ENCODE measurements at regions not wholly inside any gene's neighbourhood (a gene's known extent, or its start where the extent isn't known, plus 50 kb on each side); places are given as distances from the start of the nearest gene placed in this dataset.

- H3K27ac ChIP-seq (ENCODE audit: low read length), result no peak overlapping the region
- H3K4me1 ChIP-seq (ENCODE audit: control insufficient read depth, insufficient read depth, low read length), result no peaks in the 10 kb centered on the region
- H3K36me3 ChIP-seq (ENCODE audit: control insufficient read depth, insufficient read depth, low read length), result no peaks in the 10 kb centered on the region
- H3K9me3 ChIP-seq (ENCODE audit: control insufficient read depth, low read depth, low read length), result no peaks in the 10 kb centered on the region
- no peak overlapping the region for H3K4me3 ChIP-seq (ENCODE audit: low read length)
- no CpG with 5 or more reads among the region's 2 CpGs for WGBS (ENCODE audit: insufficient coverage, low lambda C conversion rate)
- DNase-seq, result no peak
- H3K27me3 ChIP-seq (ENCODE audit: control insufficient read depth, insufficient read depth, low read length), result no peaks in the 10 kb centered on the region
Measured at GRCh38 chr2:51535763-51536162, 503.8 kb upstream of the NRXN1 start.

- H3K9me3 ChIP-seq (ENCODE audit: control insufficient read depth, low read depth, low read length), result no peaks in the 10 kb centered on the region
- no peak overlapping the region for H3K4me3 ChIP-seq (ENCODE audit: low read length)
- DNase-seq, result no peak
- H3K27me3 ChIP-seq (ENCODE audit: control insufficient read depth, insufficient read depth, low read length), result no peaks in the 10 kb centered on the region
- WGBS (ENCODE audit: insufficient coverage, low lambda C conversion rate), result 73% methylated on average over 2 of the region's 3 CpGs
- no peaks in the 10 kb centered on the region for H3K4me1 ChIP-seq (ENCODE audit: control insufficient read depth, insufficient read depth, low read length)
- H3K36me3 ChIP-seq (ENCODE audit: control insufficient read depth, insufficient read depth, low read length), result no peaks in the 10 kb centered on the region
- H3K27ac ChIP-seq (ENCODE audit: low read length), result no peak overlapping the region
Measured at GRCh38 chr2:51534166-51534565, 502.2 kb upstream of the NRXN1 start.

GRCh38 chr2:51528156-51528555 lies 496.2 kb upstream of the NRXN1 start:
- no peak overlapping the region for H3K4me3 ChIP-seq (ENCODE audit: low read length)
- 100% methylated on average over 3 of the region's 3 CpGs for WGBS (ENCODE audit: insufficient coverage, low lambda C conversion rate)
- no peaks in the 10 kb centered on the region for H3K27me3 ChIP-seq (ENCODE audit: control insufficient read depth, insufficient read depth, low read length)
- H3K36me3 ChIP-seq (ENCODE audit: control insufficient read depth, insufficient read depth, low read length), result no peaks in the 10 kb centered on the region
- no peaks in the 10 kb centered on the region for H3K9me3 ChIP-seq (ENCODE audit: control insufficient read depth, low read depth, low read length)
- no peak for DNase-seq
- no peaks in the 10 kb centered on the region for H3K4me1 ChIP-seq (ENCODE audit: control insufficient read depth, insufficient read depth, low read length)
- no peak overlapping the region for H3K27ac ChIP-seq (ENCODE audit: low read length)

GRCh38 chr2:51526766-51527165 lies 494.8 kb upstream of the NRXN1 start:
- no peak for DNase-seq
- H3K4me3 ChIP-seq (ENCODE audit: low read length), result no peak overlapping the region
- H3K36me3 ChIP-seq (ENCODE audit: control insufficient read depth, insufficient read depth, low read length), result no peaks in the 10 kb centered on the region
- no peaks in the 10 kb centered on the region for H3K4me1 ChIP-seq (ENCODE audit: control insufficient read depth, insufficient read depth, low read length)
- H3K9me3 ChIP-seq (ENCODE audit: control insufficient read depth, low read depth, low read length), result no peaks in the 10 kb centered on the region
- no peak overlapping the region for H3K27ac ChIP-seq (ENCODE audit: low read length)
- 100% methylated on average over 1 of the region's 2 CpGs for WGBS (ENCODE audit: insufficient coverage, low lambda C conversion rate)
- no peaks in the 10 kb centered on the region for H3K27me3 ChIP-seq (ENCODE audit: control insufficient read depth, insufficient read depth, low read length)

DNA sequence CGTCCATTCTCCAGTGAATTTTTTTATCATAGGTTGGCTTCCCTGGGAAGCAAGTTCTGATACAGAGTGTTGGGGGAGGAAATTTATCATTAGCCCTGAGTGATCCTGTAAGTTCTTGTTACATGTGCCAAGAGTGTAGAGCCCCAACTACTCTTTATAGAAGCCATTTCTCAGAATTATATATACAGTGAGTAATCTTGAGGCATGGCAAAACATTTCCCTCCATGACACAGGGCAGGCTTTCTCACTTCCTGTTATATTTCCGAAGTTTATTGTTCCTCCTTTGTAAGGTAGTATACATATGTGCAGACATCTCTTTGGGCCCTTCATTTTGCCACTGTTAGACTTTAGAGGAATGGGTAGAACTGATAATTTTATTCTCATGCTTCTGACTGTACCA lies 484.7 kb upstream of the NRXN1 start:
- whole genome bisulfite sequencing (ENCODE audit: insufficient coverage, low lambda C conversion rate), result 100% methylated on average over 1 of the region's 2 CpGs
- no peaks in the 10 kb centered on the region for H3K36me3 ChIP-seq (ENCODE audit: control insufficient read depth, insufficient read depth, low read length)
- DNase-seq, result no peak

GRCh38 chr2:51511002-51511401 lies 479.1 kb upstream of the NRXN1 start:
- Histone ChIP-seq H3K9me3 (ENCODE audit: control insufficient read depth, low read depth, low read length) (no peaks in the 10 kb centered on the region), H3K4me3 (ENCODE audit: low read length) (no peak overlapping the region), H3K36me3 (ENCODE audit: control insufficient read depth, insufficient read depth, low read length) (no peaks in the 10 kb centered on the region), H3K27me3 (ENCODE audit: control insufficient read depth, insufficient read depth, low read length) (no peaks in the 10 kb centered on the region), H3K27ac (ENCODE audit: low read length) (no peak overlapping the region), H3K4me1 (ENCODE audit: control insufficient read depth, insufficient read depth, low read length) (no peaks in the 10 kb centered on the region)
- no CpG with 5 or more reads among the region's 4 CpGs for WGBS (ENCODE audit: insufficient coverage, low lambda C conversion rate)
- DNase-seq, result no peak

More for the DNA sequence above, 484.7 kb upstream of the NRXN1 start:
- Histone ChIP-seq H3K9me3 (ENCODE audit: control insufficient read depth, low read depth, low read length) (no peaks in the 10 kb centered on the region), H3K27me3 (ENCODE audit: control insufficient read depth, insufficient read depth, low read length) (no peaks in the 10 kb centered on the region), H3K4me1 (ENCODE audit: control insufficient read depth, insufficient read depth, low read length) (no peaks in the 10 kb centered on the region), H3K4me3 (ENCODE audit: low read length) (no peak overlapping the region), H3K27ac (ENCODE audit: low read length) (no peak overlapping the region)

DNA sequence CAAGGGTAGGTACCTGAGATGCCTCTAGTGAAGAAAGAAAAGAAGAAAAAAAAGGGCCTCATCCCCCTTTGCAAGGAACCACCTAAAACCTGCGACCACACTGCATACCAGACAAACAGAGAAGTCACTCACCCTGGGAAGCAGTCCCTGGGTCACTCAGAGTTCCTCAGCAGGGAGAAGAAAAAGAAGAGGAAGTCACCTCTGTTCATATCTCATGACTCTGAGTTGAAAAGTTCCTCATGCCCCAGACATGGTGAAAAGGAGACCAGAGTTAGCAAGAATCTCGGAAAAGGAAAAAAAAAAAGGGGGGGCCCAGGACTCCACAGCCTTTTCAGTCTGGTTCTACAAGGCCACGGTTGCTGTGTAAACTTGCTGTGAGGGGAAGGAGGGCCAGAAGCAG lies 478.4 kb upstream of the NRXN1 start:
- WGBS (ENCODE audit: insufficient coverage, low lambda C conversion rate), result 100% methylated on average over 1 of the region's 3 CpGs
- H3K4me1 ChIP-seq (ENCODE audit: control insufficient read depth, insufficient read depth, low read length), result no peaks in the 10 kb centered on the region
- H3K9me3 ChIP-seq (ENCODE audit: control insufficient read depth, low read depth, low read length), result no peaks in the 10 kb centered on the region

DNA sequence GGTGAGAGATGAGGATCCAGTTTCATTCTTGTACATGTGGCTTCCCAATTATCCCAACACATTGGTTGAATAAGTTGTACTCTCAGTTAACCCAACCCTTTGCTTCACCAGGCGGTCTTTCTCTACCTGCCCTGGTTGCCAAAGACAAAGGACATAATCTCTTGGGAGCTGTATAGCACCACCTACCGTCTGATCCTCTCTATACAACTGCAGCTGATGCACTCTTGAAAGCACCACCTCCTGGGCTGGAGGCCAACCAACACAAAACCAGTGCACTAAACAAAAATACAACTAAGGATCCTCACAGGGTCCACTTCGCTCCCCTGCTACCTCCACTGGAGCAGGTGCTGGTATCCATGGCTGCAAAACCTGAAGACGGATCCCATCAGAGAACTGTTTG lies 473.6 kb upstream of the NRXN1 start:
- no CpG with 5 or more reads among the region's 4 CpGs for WGBS (ENCODE audit: insufficient coverage, low lambda C conversion rate)
- no peaks in the 10 kb centered on the region for H3K36me3 ChIP-seq (ENCODE audit: control insufficient read depth, insufficient read depth, low read length)
- no peaks in the 10 kb centered on the region for H3K9me3 ChIP-seq (ENCODE audit: control insufficient read depth, low read depth, low read length)
- H3K27ac ChIP-seq (ENCODE audit: low read length), result no peak overlapping the region
- no peak overlapping the region for H3K4me3 ChIP-seq (ENCODE audit: low read length)
- no peaks in the 10 kb centered on the region for H3K27me3 ChIP-seq (ENCODE audit: control insufficient read depth, insufficient read depth, low read length)
- H3K4me1 ChIP-seq (ENCODE audit: control insufficient read depth, insufficient read depth, low read length), result no peaks in the 10 kb centered on the region
- DNase-seq, result no peak

More for the DNA sequence above, 478.4 kb upstream of the NRXN1 start:
- no peak overlapping the region for H3K4me3 ChIP-seq (ENCODE audit: low read length)
- no peaks in the 10 kb centered on the region for H3K27me3 ChIP-seq (ENCODE audit: control insufficient read depth, insufficient read depth, low read length)
- H3K36me3 ChIP-seq (ENCODE audit: control insufficient read depth, insufficient read depth, low read length), result no peaks in the 10 kb centered on the region
- H3K27ac ChIP-seq (ENCODE audit: low read length), result no peak overlapping the region
- no peak for DNase-seq

DNA sequence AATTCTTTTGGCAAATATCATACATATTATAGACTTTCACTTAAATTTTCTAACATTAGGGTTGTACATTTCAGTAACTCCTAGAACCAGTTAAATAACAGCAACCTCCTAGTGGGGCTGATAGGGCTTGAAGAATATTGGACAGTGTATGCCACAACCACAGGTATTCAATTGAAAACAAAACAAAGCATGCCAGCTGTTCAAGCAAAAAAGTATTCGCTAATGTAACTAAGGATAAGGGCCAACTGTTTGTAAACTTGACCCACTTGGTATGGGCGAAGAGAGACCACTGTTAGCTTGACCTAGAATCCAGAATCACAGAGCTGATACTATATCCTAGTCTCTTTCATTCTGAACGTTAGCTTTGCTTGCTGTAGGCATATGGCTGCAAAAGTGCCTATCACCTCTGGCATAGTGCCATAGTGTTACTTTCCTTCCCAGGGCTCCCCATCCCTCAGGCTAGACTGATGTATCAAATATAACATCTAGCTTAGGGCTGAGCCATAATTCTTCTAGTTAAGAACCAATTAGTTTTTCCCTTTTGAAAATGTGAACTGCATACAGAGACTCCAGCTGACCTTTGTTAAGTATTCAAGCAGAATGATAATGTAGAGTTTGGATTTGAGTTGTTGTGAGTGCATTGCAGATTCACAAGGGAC lies 458.8 kb upstream of the NRXN1 start:
- Histone ChIP-seq H3K27ac (ENCODE audit: low read length) (no peak overlapping the region), H3K4me1 (ENCODE audit: control insufficient read depth, insufficient read depth, low read length) (no peaks in the 10 kb centered on the region), H3K9me3 (ENCODE audit: control insufficient read depth, low read depth, low read length) (no peaks in the 10 kb centered on the region), H3K4me3 (ENCODE audit: low read length) (no peak overlapping the region), H3K36me3 (ENCODE audit: control insufficient read depth, insufficient read depth, low read length) (no peaks in the 10 kb centered on the region), H3K27me3 (ENCODE audit: control insufficient read depth, insufficient read depth, low read length) (no peaks in the 10 kb centered on the region)
- WGBS (ENCODE audit: insufficient coverage, low lambda C conversion rate), result no CpG with 5 or more reads among the region's 3 CpGs
- DNase-seq, result no peak

- Histone ChIP-seq H3K4me1 (ENCODE audit: control insufficient read depth, insufficient read depth, low read length) (no peaks in the 10 kb centered on the region), H3K27ac (ENCODE audit: low read length) (no peak overlapping the region), H3K9me3 (ENCODE audit: control insufficient read depth, low read depth, low read length) (no peaks in the 10 kb centered on the region), H3K27me3 (ENCODE audit: control insufficient read depth, insufficient read depth, low read length) (no peaks in the 10 kb centered on the region), H3K4me3 (ENCODE audit: low read length) (no peak overlapping the region), H3K36me3 (ENCODE audit: control insufficient read depth, insufficient read depth, low read length) (no peaks in the 10 kb centered on the region)
- no peak for DNase-seq
- WGBS (ENCODE audit: insufficient coverage, low lambda C conversion rate), result 100% methylated on average over 1 of the region's 2 CpGs
Measured at GRCh38 chr2:51484605-51485004, 452.7 kb upstream of the NRXN1 start.

GRCh38 chr2:51483720-51484119 lies 451.8 kb upstream of the NRXN1 start:
- no CpG with 5 or more reads among the region's 1 CpG for WGBS (ENCODE audit: insufficient coverage, low lambda C conversion rate)
- no peaks in the 10 kb centered on the region for H3K9me3 ChIP-seq (ENCODE audit: control insufficient read depth, low read depth, low read length)
- H3K36me3 ChIP-seq (ENCODE audit: control insufficient read depth, insufficient read depth, low read length), result no peaks in the 10 kb centered on the region
- no peak for DNase-seq
- no peaks in the 10 kb centered on the region for H3K27me3 ChIP-seq (ENCODE audit: control insufficient read depth, insufficient read depth, low read length)
- H3K4me3 ChIP-seq (ENCODE audit: low read length), result no peak overlapping the region
- H3K4me1 ChIP-seq (ENCODE audit: control insufficient read depth, insufficient read depth, low read length), result no peaks in the 10 kb centered on the region
- no peak overlapping the region for H3K27ac ChIP-seq (ENCODE audit: low read length)

All from large intestine (tissue), 3 donors.